HG02763 (cell line): ENCODE measurements at regions not wholly inside any gene's neighbourhood (a gene's known extent, or its start where the extent isn't known, plus 50 kb on each side); places are given as distances from the start of the nearest gene placed in this dataset.
"Not testable (repeated sequence)": the region's sequence is repeated elsewhere in the genome, so short reads cannot be mapped to it uniquely, and the experiment has no call there.

Experiments used
- ATAC-seq: cut with Tn5 transposase; IDR thresholded peaks from one replicate; pipeline ENCODE4 v1.9.1; 2021; ENCODE audit warnings: mild to moderate bottlenecking, moderate library complexity; ENCODE audit not compliant: unreplicated experiment

GRCh38 chr3:75579091-75579490, 85.0 kb upstream of the FRG2C start:
- ATAC-seq: not testable (repeated sequence)

GRCh38 chr3:75579536-75579935, 84.6 kb upstream of the FRG2C start:
- not testable (repeated sequence) for ATAC-seq

- not testable (repeated sequence) for ATAC-seq
Observed at GRCh38 chr3:75579981-75580782, 83.9 kb upstream of the FRG2C start.

- ATAC-seq: not testable (repeated sequence)
Observed at GRCh38 chr3:75582536-75582935, 81.6 kb upstream of the FRG2C start.

GRCh38 chr3:75583116-75583515, 81.0 kb upstream of the FRG2C start:
- ATAC-seq: not testable (repeated sequence)

- ATAC-seq: not testable (repeated sequence)
Observed at GRCh38 chr3:75587695-75588094, 76.4 kb upstream of the FRG2C start.

- ATAC-seq: not testable (repeated sequence)
Observed at GRCh38 chr3:75590382-75590781, 73.7 kb upstream of the FRG2C start.

- ATAC-seq: not testable (repeated sequence)
Observed at GRCh38 chr3:75604286-75604934, 59.7 kb upstream of the FRG2C start.

- ATAC-seq: not testable (repeated sequence)
Observed at GRCh38 chr3:75607996-75608395, 56.1 kb upstream of the FRG2C start.

GRCh38 chr3:75609598-75609997, 54.5 kb upstream of the FRG2C start:
- ATAC-seq: not testable (repeated sequence)

- no peak for ATAC-seq
Observed at GRCh38 chr3:75610773-75611172, 53.4 kb upstream of the FRG2C start.

- ATAC-seq: not testable (repeated sequence)
Observed at GRCh38 chr3:75611724-75612460, 52.2 kb upstream of the FRG2C start.
